T-helper 2 cell treated with Interferon-gamma antibody and Interleukin-4, amounts not matched to agents 5 μg/mL and 100 μg/mL, for 36 hours (primary cell): ENCODE measurements at regions not wholly inside any gene's neighbourhood (a gene's known extent, or its start where the extent isn't known, plus 50 kb on each side); places are given as distances from the start of the nearest gene placed in this dataset.

Experiments
- DNase-seq: peaks from one replicate; pipeline ENCODE4 v3.0.0; 2021; ENCODE audit warnings: low spot score
- H3K27ac Mint-ChIP-seq: one replicate; pipeline ENCODE4 v1.8.0; 2021; ENCODE audit warnings: mild to moderate bottlenecking, mixed read lengths
- H3K27me3 Mint-ChIP-seq: one replicate; pipeline ENCODE4 v1.8.0; 2021; ENCODE audit warnings: low read depth, mixed read lengths
- H3K36me3 Mint-ChIP-seq: one replicate; pipeline ENCODE4 v1.8.0; 2021; ENCODE audit warnings: low read depth, mixed read lengths
- H3K4me1 Mint-ChIP-seq: one replicate; pipeline ENCODE4 v1.8.0; 2021; ENCODE audit warnings: low read depth, mixed read lengths
- H3K4me3 Mint-ChIP-seq: one replicate; pipeline ENCODE4 v1.8.0; 2022; ENCODE audit warnings: mild to moderate bottlenecking, moderate library complexity, mixed read lengths
- H3K9me3 Mint-ChIP-seq: one replicate; pipeline ENCODE4 v1.8.0; 2021; ENCODE audit warnings: mixed read lengths

DNA sequence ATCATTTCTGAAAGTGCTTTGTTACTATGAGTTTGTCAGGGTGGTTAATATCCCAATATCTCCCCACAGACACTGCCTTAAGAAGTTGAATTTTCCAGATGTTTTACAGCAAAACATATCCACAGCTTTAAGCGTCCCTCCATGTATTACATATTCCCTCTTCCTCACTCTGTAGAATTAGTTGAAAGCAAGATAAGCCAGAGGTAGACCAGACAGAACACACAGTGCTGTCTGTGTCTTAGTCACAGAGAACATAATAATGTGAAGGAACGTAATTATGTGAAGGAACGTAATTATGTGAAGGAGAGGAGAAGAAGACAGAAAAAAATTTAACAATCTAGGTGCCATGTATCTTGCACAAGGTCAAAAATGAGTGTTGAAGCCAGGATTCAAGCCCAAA is 81.9 kb upstream of the LRATD1 start:
- DNase-seq: no peak
- H3K9me3 Mint-ChIP-seq: no peaks in the 10 kb centered on the region
- H3K4me3 Mint-ChIP-seq: no peak overlapping the region
- no peaks in the 10 kb centered on the region for H3K36me3 Mint-ChIP-seq
- no peaks in the 10 kb centered on the region for H3K4me1 Mint-ChIP-seq
- no peaks in the 10 kb centered on the region for H3K27me3 Mint-ChIP-seq
- H3K27ac Mint-ChIP-seq: no peak overlapping the region

DNA sequence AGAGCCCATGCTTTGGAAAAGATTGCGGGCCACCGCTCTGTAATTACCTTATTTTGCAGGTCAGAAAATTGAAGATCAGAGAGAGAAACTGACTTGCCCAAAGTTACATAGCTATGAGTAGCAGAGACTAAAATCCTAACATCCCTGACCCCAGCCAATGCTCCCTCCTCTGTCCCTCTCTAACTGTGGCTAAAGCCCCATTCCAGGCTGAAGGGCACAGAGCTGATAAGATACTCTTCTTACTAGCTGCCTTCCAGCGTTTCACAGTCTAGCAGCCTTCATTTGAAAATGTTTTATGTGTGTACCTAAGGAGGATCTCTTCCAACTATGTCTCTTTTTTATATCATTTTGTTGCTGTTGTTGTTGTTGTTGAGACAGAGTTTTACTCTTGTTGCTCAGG is 81.4 kb upstream of the LRATD1 start:
- no peaks in the 10 kb centered on the region for H3K9me3 Mint-ChIP-seq

DNA sequence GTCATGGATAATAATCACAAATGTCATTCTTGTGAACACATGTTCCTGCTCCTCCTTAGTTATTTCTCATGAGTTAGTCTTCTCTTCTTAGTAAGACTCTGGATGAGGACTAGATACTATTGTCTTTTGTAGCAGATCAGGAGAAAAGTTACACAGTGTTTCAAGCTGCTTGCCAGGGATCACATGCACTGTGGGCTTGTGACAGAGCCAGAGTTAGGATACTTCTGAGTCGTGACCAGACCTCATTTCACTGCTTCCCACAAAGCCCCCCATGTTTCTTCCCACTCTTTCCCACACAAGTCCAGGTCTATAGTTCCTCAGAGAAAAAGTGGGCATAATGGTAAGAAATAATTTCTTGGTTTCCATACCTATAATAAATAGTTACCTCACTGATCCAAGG is 80.2 kb upstream of the LRATD1 start:
- Mint-ChIP-seq H3K36me3 (no peaks in the 10 kb centered on the region), H3K9me3 (no peaks in the 10 kb centered on the region), H3K4me3 (no peak overlapping the region), H3K27ac (no peak overlapping the region), H3K4me1 (no peaks in the 10 kb centered on the region), H3K27me3 (no peaks in the 10 kb centered on the region)
- no peak for DNase-seq

More for the DNA sequence above, 81.4 kb upstream of the LRATD1 start:
- DNase-seq: no peak
- H3K27ac Mint-ChIP-seq: no peak overlapping the region
- no peaks in the 10 kb centered on the region for H3K36me3 Mint-ChIP-seq
- H3K4me1 Mint-ChIP-seq: no peaks in the 10 kb centered on the region
- H3K4me3 Mint-ChIP-seq: no peak overlapping the region
- no peaks in the 10 kb centered on the region for H3K27me3 Mint-ChIP-seq

DNA sequence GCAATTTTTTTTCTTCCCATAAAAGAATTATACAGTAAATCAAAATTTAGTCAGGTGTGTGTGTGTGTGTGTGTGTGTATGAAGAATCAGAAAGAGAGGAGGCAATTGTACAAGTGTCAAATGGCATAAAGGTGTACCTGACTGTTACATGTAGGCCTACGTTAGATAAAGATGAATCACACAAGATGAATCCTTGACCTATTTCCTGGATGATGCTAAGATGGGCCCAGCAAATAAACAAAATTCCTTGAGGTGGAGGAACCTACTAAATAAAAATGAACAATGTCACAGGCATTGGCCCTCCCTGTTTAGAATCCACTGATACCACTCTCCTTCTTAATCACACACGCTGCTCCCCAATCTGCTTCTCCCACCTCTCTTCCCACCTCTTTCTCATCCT is 79.7 kb upstream of the LRATD1 start:
- H3K27ac Mint-ChIP-seq: no peak overlapping the region
- no peaks in the 10 kb centered on the region for H3K36me3 Mint-ChIP-seq
- H3K4me3 Mint-ChIP-seq: no peak overlapping the region

DNA sequence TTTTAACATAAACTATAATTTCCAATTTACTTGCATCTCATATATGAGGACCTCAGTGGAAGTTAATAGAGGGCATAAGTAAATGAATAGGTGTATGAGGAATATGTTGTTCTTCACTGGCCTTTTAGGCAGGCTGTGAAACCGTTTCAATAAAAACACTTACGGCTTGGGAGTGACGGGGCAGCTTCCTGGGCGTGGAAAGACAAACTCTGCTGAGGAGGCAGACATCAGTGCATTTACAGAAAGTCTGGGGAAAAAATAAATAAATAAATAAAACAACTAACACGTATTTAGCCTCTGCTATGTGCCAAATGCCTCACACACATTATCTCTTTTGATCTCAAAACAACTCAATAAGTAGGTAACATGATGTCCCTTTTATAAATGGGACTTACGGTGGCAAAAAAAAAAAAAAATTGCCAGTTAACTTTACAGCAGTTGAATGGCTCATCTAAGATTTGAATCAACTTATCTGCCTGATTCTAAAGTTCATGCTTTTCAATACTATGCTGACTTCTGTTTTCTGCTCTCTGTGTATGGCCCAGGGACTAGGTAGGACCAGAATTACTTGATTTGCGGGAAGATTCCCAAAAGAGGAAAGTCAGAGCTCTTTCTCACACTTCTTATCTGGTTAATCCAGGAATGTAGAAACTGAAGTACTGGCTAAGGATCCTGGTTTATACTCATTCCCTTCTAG is 77.5 kb upstream of the LRATD1 start:
- Mint-ChIP-seq H3K36me3 (no peaks in the 10 kb centered on the region), H3K9me3 (no peaks in the 10 kb centered on the region), H3K4me3 (no peak overlapping the region), H3K27me3 (no peaks in the 10 kb centered on the region), H3K4me1 (no peaks in the 10 kb centered on the region), H3K27ac (no peak overlapping the region)
- DNase-seq: no peak

More for the DNA sequence above, 79.7 kb upstream of the LRATD1 start:
- Mint-ChIP-seq H3K4me1 (no peaks in the 10 kb centered on the region), H3K9me3 (no peaks in the 10 kb centered on the region), H3K27me3 (no peaks in the 10 kb centered on the region)
- no peak for DNase-seq

DNA sequence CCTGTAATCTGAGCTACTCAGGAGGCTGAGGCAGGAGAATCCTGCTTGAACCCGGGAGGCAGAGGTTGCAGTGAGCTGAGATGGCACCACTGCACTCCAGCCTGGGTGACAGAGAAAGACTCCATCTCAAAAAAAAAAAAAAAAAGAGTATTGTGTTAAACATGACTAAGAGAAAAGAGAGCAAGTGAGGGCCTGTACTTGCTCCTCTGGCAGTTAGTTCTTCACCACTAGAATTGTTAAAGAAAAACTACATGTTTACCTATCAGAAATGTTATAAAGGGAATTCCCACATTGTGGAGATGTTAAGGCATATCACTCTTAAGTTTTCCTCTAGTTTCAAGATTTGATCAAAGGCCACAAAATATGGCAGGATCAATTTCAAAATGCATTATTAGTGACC is 75.4 kb upstream of the LRATD1 start:
- Mint-ChIP-seq H3K27me3 (no peaks in the 10 kb centered on the region), H3K36me3 (no peaks in the 10 kb centered on the region), H3K4me3 (no peak overlapping the region), H3K27ac (no peak overlapping the region), H3K4me1 (no peaks in the 10 kb centered on the region), H3K9me3 (no peaks in the 10 kb centered on the region)
- no peak for DNase-seq

DNA sequence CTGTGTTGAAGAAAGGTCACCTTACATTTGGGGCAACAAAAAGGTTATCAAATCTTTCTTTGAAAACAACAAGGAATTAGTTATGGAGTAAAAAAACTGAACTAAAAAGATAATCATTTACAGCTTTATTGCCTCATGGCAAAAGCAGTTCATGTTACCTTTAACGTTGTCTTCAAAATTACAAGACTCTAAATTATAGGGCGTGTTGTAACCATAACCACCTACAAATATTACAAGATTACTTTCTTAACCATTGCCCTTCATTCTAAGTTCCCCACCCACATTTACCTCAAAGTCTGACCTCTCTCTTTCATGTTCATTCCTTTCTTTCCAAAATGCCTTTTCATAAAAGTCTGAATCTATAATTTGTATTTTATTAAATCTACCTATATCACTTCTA is 74.6 kb upstream of the LRATD1 start:
- H3K4me3 Mint-ChIP-seq: no peak overlapping the region
- no peaks in the 10 kb centered on the region for H3K36me3 Mint-ChIP-seq
- H3K4me1 Mint-ChIP-seq: no peaks in the 10 kb centered on the region
- H3K9me3 Mint-ChIP-seq: no peaks in the 10 kb centered on the region
- H3K27me3 Mint-ChIP-seq: no peaks in the 10 kb centered on the region
- H3K27ac Mint-ChIP-seq: no peak overlapping the region
- DNase-seq: no peak

DNA sequence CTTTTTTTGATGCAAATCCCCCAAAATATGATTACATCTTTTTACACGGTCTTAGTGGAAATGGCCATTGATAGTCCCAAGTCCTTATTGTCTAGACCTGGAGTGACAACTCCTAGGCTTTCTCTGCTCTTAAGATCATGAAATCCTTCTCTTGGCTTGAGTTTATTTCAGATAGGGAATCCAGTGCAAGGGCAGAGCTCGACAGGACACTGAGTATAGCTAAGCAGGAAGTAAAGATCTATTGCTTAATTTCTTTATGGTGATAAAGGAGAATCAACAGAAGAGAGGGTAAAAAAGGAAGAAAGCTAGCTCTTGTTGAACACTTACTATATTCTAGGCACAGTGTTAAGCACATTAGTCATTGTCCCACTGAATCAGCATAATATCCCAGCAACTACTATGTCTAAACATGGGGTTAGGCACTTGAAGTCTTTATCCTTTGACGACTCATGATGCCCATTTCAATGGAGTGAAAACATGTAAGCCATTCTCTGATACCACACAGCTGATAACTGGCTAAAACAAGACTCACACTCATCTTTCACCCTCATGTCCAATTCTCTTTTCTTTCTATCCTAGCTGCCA is 74.1 kb upstream of the LRATD1 start:
- H3K27me3 Mint-ChIP-seq: no peaks in the 10 kb centered on the region
- no peaks in the 10 kb centered on the region for H3K36me3 Mint-ChIP-seq
- no peak for DNase-seq
- no peak overlapping the region for H3K27ac Mint-ChIP-seq
- H3K4me3 Mint-ChIP-seq: no peak overlapping the region
- no peaks in the 10 kb centered on the region for H3K4me1 Mint-ChIP-seq
- no peaks in the 10 kb centered on the region for H3K9me3 Mint-ChIP-seq

DNA sequence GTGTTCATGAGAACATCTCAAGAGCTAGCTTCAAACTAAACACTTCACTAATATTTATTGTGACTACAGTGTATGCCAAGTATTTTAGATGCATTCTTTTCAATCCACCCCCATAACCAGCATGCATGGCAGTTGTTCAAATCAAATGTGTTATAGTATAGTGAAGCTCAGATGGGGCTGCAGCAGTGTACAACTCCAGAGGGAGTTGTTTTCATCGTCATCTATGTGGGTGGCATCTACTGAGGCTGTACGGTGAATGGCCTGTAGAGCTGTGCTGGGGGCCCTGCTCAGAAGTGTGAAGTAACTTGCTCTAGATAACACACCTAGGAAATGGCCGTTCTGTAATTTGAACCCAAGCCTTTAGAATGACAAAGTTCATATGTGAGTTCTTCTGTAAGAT is 71.8 kb upstream of the LRATD1 start:
- H3K27ac Mint-ChIP-seq: no peak overlapping the region
- H3K9me3 Mint-ChIP-seq: no peaks in the 10 kb centered on the region
- no peaks in the 10 kb centered on the region for H3K27me3 Mint-ChIP-seq
- DNase-seq: no peak
- H3K4me3 Mint-ChIP-seq: no peak overlapping the region
- no peaks in the 10 kb centered on the region for H3K36me3 Mint-ChIP-seq
- H3K4me1 Mint-ChIP-seq: no peaks in the 10 kb centered on the region

DNA sequence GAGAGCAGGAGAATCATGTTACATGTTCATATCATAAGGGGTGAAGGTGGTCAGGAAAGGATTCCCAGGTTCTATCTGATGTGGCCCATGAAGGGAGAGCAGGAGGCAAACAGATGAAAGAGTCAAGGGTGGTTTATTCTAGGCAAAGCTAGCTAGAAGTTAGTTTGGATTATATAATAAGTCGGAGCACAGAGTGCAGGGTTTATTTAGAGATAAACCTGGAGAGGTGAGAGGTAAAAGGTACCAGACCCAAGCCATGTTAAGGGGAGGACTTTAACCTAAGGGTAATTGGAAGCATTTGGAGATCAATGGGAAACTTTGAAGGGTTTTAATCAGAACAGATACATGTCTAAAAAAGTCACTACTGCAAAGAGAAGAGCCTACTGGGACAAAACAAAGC is 69.2 kb upstream of the LRATD1 start:
- DNase-seq: no peak
- no peaks in the 10 kb centered on the region for H3K27me3 Mint-ChIP-seq
- no peaks in the 10 kb centered on the region for H3K9me3 Mint-ChIP-seq
- H3K36me3 Mint-ChIP-seq: no peaks in the 10 kb centered on the region
- no peaks in the 10 kb centered on the region for H3K4me1 Mint-ChIP-seq
- no peak overlapping the region for H3K27ac Mint-ChIP-seq
- H3K4me3 Mint-ChIP-seq: no peak overlapping the region

DNA sequence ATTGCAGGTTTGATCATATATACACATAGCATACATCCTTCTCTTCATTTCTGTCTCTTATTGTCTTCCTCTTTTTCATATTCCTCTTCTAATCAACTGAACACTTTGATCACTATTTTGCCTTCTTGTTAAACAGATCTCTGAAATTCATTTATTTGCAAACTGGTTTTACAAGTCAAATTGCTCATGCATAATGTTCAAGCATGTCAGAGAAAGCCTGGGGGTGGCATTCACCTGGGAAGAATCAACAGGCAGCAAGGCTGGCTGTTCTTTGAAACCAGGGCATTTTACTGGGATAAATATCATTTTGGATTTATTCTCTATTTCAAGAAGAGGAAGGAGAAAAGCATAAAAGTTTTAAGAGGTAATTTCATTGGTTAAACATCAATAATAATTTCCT is 66.9 kb upstream of the LRATD1 start:
- Mint-ChIP-seq H3K4me1 (no peaks in the 10 kb centered on the region), H3K9me3 (no peaks in the 10 kb centered on the region), H3K36me3 (no peaks in the 10 kb centered on the region), H3K4me3 (no peak overlapping the region), H3K27me3 (no peaks in the 10 kb centered on the region), H3K27ac (no peak overlapping the region)
- no peak for DNase-seq

DNA sequence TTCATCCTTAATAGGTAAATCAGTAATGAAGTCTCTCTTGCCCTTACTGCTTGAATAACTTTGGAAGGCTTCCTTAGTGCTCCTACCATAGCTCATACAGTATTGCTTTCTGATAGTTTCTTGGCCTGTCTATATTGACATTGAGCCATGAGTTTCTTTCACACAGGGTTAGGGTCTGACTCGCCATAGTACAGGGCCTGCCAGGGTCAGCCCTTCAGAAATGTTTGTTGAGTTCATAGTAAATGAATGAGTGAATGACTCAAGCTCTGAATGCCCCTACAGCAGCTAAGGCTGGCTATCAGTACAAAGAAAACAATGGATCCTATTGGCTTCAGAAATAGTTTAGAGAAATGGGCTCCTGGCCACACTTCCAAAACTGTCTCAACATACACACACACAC is 65.0 kb upstream of the LRATD1 start:
- Mint-ChIP-seq H3K36me3 (no peaks in the 10 kb centered on the region), H3K27ac (no peak overlapping the region), H3K9me3 (no peaks in the 10 kb centered on the region), H3K27me3 (no peaks in the 10 kb centered on the region), H3K4me1 (no peaks in the 10 kb centered on the region), H3K4me3 (no peak overlapping the region)
- DNase-seq: no peak

DNA sequence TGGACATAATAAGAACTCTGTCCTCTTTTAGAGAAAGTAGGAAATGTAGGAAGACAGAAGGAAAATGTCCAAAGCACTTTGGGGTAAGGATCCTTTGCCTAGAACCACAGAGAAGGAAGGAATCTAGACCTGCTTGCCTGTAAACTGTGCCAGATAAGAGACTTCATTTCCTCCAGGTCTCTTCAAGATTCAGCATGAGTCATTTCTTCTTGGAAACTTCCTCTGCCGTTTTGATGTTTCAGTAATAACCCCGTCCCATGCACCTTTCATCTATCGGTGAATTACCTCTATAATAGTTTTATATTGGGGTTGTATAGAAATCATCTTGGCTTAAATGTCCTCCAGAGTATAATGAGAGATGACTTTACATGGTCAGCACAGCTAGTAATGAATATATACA is 63.2 kb upstream of the LRATD1 start:
- no peaks in the 10 kb centered on the region for H3K4me1 Mint-ChIP-seq
- H3K36me3 Mint-ChIP-seq: no peaks in the 10 kb centered on the region
- H3K4me3 Mint-ChIP-seq: no peak overlapping the region
- DNase-seq: no peak
- no peak overlapping the region for H3K27ac Mint-ChIP-seq
- no peaks in the 10 kb centered on the region for H3K27me3 Mint-ChIP-seq
- H3K9me3 Mint-ChIP-seq: no peaks in the 10 kb centered on the region

DNA sequence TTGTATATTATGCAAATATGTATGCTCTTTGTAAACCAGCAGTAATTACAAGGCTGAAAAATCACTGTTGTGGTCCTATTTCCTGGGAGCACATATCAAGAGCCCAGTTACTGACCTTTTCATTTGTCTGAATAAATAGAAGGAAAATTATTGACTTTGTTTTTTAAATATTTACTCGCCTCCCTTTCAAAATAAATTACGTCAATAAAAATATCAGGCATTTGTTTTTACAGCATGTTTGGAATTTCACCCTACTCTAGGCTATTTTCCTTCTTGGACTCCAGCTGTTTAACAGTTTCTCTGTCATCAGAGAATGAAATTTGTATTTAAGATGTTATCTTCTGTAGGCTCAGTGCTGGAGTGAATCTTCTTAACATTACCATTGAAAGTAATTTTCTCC is 59.9 kb upstream of the LRATD1 start:
- H3K27me3 Mint-ChIP-seq: no peaks in the 10 kb centered on the region
- H3K4me3 Mint-ChIP-seq: no peak overlapping the region
- H3K27ac Mint-ChIP-seq: no peak overlapping the region
- H3K4me1 Mint-ChIP-seq: no peaks in the 10 kb centered on the region
- no peaks in the 10 kb centered on the region for H3K36me3 Mint-ChIP-seq
- DNase-seq: no peak
- no peaks in the 10 kb centered on the region for H3K9me3 Mint-ChIP-seq

DNA sequence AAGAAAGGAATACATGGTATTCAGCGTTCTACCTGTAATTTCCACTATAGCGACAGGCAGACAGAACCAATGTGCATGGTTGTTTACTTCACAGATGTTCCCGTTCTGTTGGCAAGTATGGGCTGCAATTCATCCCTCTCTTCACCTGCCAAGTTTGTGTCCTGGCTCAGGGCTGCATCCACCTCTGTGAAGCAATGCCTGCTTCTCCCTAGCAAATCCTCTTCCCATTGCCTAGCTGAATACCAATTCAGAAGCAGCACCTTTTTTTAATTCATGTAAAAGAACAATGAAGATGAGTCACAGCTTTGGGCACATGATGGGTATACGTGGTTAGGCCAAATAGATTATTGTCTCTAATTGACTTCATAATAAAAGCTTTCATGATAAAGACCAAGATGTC is 54.7 kb upstream of the LRATD1 start:
- Mint-ChIP-seq H3K4me1 (no peaks in the 10 kb centered on the region), H3K27ac (no peak overlapping the region), H3K4me3 (no peak overlapping the region), H3K9me3 (no peaks in the 10 kb centered on the region), H3K36me3 (no peaks in the 10 kb centered on the region), H3K27me3 (no peaks in the 10 kb centered on the region)
- DNase-seq: no peak
